Common myeloid progenitor, CD34-positive (primary cell): ENCODE measurements at regions not wholly inside any gene's neighbourhood (a gene's known extent, or its start where the extent isn't known, plus 50 kb on each side); places are given as distances from the start of the nearest gene placed in this dataset.
A peak's percentile ranks its signal among the peaks of the same experiment; 100 is the strongest.

ENCODE experiments used
- CTCF ChIA-PET: fragments of 350-600 bp; sonication (Branson Sonifier 250); formaldehyde crosslinking; loops from one replicate; lab custom pipeline; 2021; ENCODE audit warnings: antibody characterized with exemption; lab: Charles Lee
- POLR2A ChIA-PET: fragments of 350-600 bp; sonication (Branson Sonifier 250); formaldehyde crosslinking; loops from one replicate; lab custom pipeline; 2021; ENCODE audit warnings: antibody characterized with exemption; lab: Charles Lee
- DNase-seq, 3 donors: peaks; one replicate each; pipeline versions ENCODE4 v3.0.0 to v3.0.0-alpha.2; 2013
- H3K27ac ChIP-seq, 2 experiments: 1 replicate in 1 of 2; 2 replicates in 1 of 2; pipeline ENCODE4 v1.7.0; 2013; ENCODE audit warnings: inconsistent platforms in 2 of 2, low read length in 2 of 2, mild to moderate bottlenecking in 2 of 2, low read depth in 1 of 2, moderate library complexity in 1 of 2; ENCODE audit not compliant: severe bottlenecking in 2 of 2, insufficient read depth in 1 of 2, poor library complexity in 1 of 2
- H3K27me3 ChIP-seq, 5 experiments: replicated peaks in 2 of 5; 1 replicate in 3 of 5; 2 replicates in 2 of 5; pipeline versions ENCODE4 v1.6.1 to v1.7.0; 2013; ENCODE audit warnings: low read length in 4 of 5, mild to moderate bottlenecking in 2 of 5, moderate library complexity in 2 of 5, inconsistent platforms in 1 of 5; ENCODE audit not compliant: insufficient read depth in 5 of 5, control insufficient read depth in 4 of 5
- H3K36me3 ChIP-seq, 4 experiments: 1 replicate in 2 of 4; 2 replicates in 2 of 4; pipeline versions ENCODE4 v1.6.1 to v1.7.0; 2013; ENCODE audit warnings: low read length in 3 of 4, control low read depth in 1 of 4, mild to moderate bottlenecking in 1 of 4; ENCODE audit not compliant: control insufficient read depth in 4 of 4, insufficient read depth in 4 of 4
- H3K4me1 ChIP-seq, 4 experiments: 1 replicate in 3 of 4; 2 replicates in 1 of 4; pipeline versions ENCODE4 v1.6.1 to v1.7.1; 2013; ENCODE audit warnings: low read length in 3 of 4, mild to moderate bottlenecking in 3 of 4, control low read depth in 1 of 4, inconsistent platforms in 1 of 4, moderate library complexity in 1 of 4; ENCODE audit not compliant: control insufficient read depth in 4 of 4, insufficient read depth in 4 of 4; ENCODE audit errors: control extremely low read depth in 1 of 4
- H3K4me3 ChIP-seq, 7 experiments: 1 replicate in 4 of 7; 2 replicates in 3 of 7; pipeline versions ENCODE4 v1.5.1 to v1.7.0; 2013; ENCODE audit warnings: mild to moderate bottlenecking in 7 of 7, low read length in 6 of 7, moderate library complexity in 6 of 7, inconsistent platforms in 2 of 7, low read depth in 2 of 7, control low read depth in 1 of 7; ENCODE audit not compliant: insufficient read depth in 4 of 7, control insufficient read depth in 1 of 7; ENCODE audit errors: extremely low read depth in 1 of 7
- H3K9me3 ChIP-seq, 5 experiments: 1 replicate in 4 of 5; 2 replicates in 1 of 5; pipeline versions ENCODE4 v1.6.1 to v1.7.1; 2013; ENCODE audit warnings: low read length in 4 of 5, mild to moderate bottlenecking in 2 of 5, inconsistent platforms in 1 of 5, low read depth in 1 of 5, moderate library complexity in 1 of 5; ENCODE audit not compliant: control insufficient read depth in 4 of 5, insufficient read depth in 2 of 5; ENCODE audit errors: control extremely low read depth in 1 of 5
- WGBS: methylation state at CpG from one replicate; pipeline ENCODE4 v1.1.5; 2013; ENCODE audit not compliant: insufficient coverage; 5-methylcytosine and 5-hydroxymethylcytosine counted together

GRCh38 chr9:106621313-106622163 is 241.4 kb upstream of the ZNF462 start:
- no peak overlapping the region for H3K27ac ChIP-seq
- ChIA-PET CTCF (no interaction called here), POLR2A (no interaction called here)
- no peaks in the 10 kb centered on the region for H3K36me3 ChIP-seq
- over 99% methylated on average over 10 of the region's 14 CpGs for WGBS
- no peak overlapping the region for H3K4me3 ChIP-seq
- DNase-seq = no peak
- no peaks in the 10 kb centered on the region for H3K9me3 ChIP-seq
- H3K4me1 ChIP-seq = peaks cover 0 to 13% (median 4%) of the 10 kb centered on the region in 4 experiments
- no peaks in the 10 kb centered on the region for H3K27me3 ChIP-seq

- Histone ChIP-seq H3K36me3 (no peaks in the 10 kb centered on the region), H3K27ac (no peak overlapping the region), H3K27me3 (no peaks in the 10 kb centered on the region), H3K4me1 (peaks cover 2 to 19% (median 9%) of the 10 kb centered on the region in 4 experiments), H3K9me3 (no peaks in the 10 kb centered on the region), H3K4me3 (no peak overlapping the region)
- 96% methylated on average over 9 of the region's 10 CpGs for WGBS
- ChIA-PET POLR2A (no interaction called here), CTCF (no interaction called here)
- DNase-seq = no peak
Observed at GRCh38 chr9:106622164-106622487, 240.8 kb upstream of the ZNF462 start.

GRCh38 chr9:106623558-106623957 is 239.4 kb upstream of the ZNF462 start:
- ChIA-PET CTCF (no interaction called here), POLR2A (no interaction called here)
- H3K36me3 ChIP-seq = no peaks in the 10 kb centered on the region
- H3K27ac ChIP-seq = no peak overlapping the region
- no peaks in the 10 kb centered on the region for H3K27me3 ChIP-seq
- no peaks in the 10 kb centered on the region for H3K9me3 ChIP-seq
- 100% methylated on average over 1 of the region's 5 CpGs for WGBS
- no peak for DNase-seq
- peaks cover 2 to 23% (median 10%) of the 10 kb centered on the region in 4 experiments for H3K4me1 ChIP-seq
- no peak overlapping the region for H3K4me3 ChIP-seq

GRCh38 chr9:106625259-106625789 is 237.6 kb upstream of the ZNF462 start:
- ChIA-PET POLR2A (no interaction called here), CTCF (no interaction called here)
- DNase-seq = peak in 2 of 3 donors; percentile 34 to 47
- H3K4me1 ChIP-seq = peaks cover 2 to 23% (median 10%) of the 10 kb centered on the region in 4 experiments
- H3K9me3 ChIP-seq = no peaks in the 10 kb centered on the region
- no peaks in the 10 kb centered on the region for H3K27me3 ChIP-seq
- 77% methylated on average over 3 of the region's 3 CpGs for WGBS
- H3K36me3 ChIP-seq = no peaks in the 10 kb centered on the region
- no peak overlapping the region for H3K27ac ChIP-seq
- H3K4me3 ChIP-seq = no peak overlapping the region

- POLR2A ChIA-PET = no interaction called here
Observed at GRCh38 chr9:106626936-106627335, 236.0 kb upstream of the ZNF462 start.

GRCh38 chr9:106632621-106633020 is 230.3 kb upstream of the ZNF462 start:
- no peak overlapping the region for H3K4me3 ChIP-seq
- 100% methylated on average over 1 of the region's 3 CpGs for WGBS
- H3K9me3 ChIP-seq = no peaks in the 10 kb centered on the region
- DNase-seq = no peak
- ChIA-PET CTCF (no interaction called here), POLR2A (no interaction called here)
- no peaks in the 10 kb centered on the region for H3K4me1 ChIP-seq
- H3K27ac ChIP-seq = no peak overlapping the region
- no peaks in the 10 kb centered on the region for H3K36me3 ChIP-seq
- H3K27me3 ChIP-seq = no peaks in the 10 kb centered on the region

More at GRCh38 chr9:106626936-106627335, 236.0 kb upstream of the ZNF462 start:
- peak overlapping the region in 3 of 7 experiments; percentile 13 to 25 (median 14) for H3K4me3 ChIP-seq
- CTCF ChIA-PET = no interaction called here
- no peaks in the 10 kb centered on the region for H3K27me3 ChIP-seq
- 0% methylated on average over 2 of the region's 6 CpGs for WGBS
- H3K4me1 ChIP-seq = peaks cover 2 to 23% (median 10%) of the 10 kb centered on the region in 4 experiments
- H3K36me3 ChIP-seq = no peaks in the 10 kb centered on the region
- DNase-seq = peak in 2 of 3 donors; percentile 56 to 65
- H3K9me3 ChIP-seq = no peaks in the 10 kb centered on the region
- no peak overlapping the region for H3K27ac ChIP-seq

- ChIA-PET CTCF (no interaction called here), POLR2A (no interaction called here)
- H3K4me1 ChIP-seq = no peaks in the 10 kb centered on the region
- no peaks in the 10 kb centered on the region for H3K27me3 ChIP-seq
- no peak overlapping the region for H3K4me3 ChIP-seq
- DNase-seq = no peak
- no CpG with 5 or more reads among the region's 1 CpG for WGBS
- H3K9me3 ChIP-seq = no peaks in the 10 kb centered on the region
- no peak overlapping the region for H3K27ac ChIP-seq
- no peaks in the 10 kb centered on the region for H3K36me3 ChIP-seq
Observed at GRCh38 chr9:106634183-106634582, 228.8 kb upstream of the ZNF462 start.
